GM18909 (cell line): ENCODE measurements at regions not wholly inside any gene's neighbourhood (a gene's known extent, or its start where the extent isn't known, plus 50 kb on each side); places are given as distances from the start of the nearest gene placed in this dataset.

Experiments used
- ATAC-seq: cut with Tn5 transposase; IDR thresholded peaks from one replicate; pipeline ENCODE4 v1.9.1; 2021; ENCODE audit warnings: mild to moderate bottlenecking; ENCODE audit not compliant: unreplicated experiment, poor library complexity

DNA sequence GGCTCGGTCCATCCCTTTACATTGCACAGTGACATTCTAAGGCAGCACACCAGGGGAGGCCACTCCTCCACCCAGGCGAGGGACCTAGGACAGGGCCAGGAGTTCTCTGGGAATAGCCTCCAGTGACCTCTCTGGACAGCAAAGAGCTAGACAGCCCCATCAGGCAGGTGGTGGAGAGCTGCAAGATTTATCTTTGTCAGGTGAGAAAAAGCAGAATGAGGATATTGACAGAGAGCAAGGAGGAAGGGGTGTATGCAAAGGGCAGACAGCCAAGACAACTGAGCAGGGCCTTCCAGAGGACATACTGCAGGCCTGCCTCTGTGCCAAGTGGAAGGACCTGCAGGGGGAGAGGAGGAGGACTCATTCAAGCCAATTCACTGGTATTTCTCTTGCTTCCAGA, 112.4 kb upstream of the MAX start:
- no peak for ATAC-seq

DNA sequence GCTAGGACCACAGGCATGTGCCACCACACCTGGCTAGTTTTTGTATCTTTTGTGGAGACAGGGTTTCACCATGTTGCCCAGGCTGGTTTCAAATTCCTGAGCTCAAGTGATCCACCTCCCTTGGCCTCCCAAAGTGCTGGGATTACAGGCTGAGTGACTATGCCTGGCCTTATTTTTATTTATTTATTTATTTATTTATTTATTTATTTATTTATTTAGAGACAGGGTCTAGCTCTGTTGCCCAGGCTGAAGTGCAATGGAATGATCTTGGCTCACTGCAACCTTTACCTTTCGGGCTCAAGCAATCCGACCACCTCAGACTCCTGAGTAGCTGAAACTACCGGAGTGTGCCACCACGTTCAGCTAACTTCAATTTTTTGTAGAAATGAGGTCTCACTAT, 117.0 kb upstream of the MAX start:
- no peak for ATAC-seq

DNA sequence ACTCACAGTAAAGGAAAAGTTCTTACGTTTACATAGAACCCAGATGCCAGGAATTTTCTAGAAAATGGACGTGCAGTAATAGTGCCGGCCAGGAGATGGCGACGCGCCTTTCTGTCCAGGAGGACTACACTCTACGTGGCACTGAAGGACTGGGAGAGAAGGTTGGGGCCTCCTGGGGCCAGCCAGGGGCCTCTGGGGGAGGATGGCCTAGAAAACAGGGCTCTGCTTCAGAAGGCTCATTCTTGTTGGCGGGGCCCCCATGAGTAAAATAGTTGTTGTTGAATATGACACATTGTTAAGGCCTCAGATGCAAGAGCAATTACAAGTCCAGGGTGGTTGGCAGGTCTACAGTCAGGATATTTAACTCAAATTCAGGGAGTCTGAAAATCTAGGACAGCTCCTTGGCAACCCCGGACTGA, 120.1 kb upstream of the MAX start:
- ATAC-seq: no peak

DNA sequence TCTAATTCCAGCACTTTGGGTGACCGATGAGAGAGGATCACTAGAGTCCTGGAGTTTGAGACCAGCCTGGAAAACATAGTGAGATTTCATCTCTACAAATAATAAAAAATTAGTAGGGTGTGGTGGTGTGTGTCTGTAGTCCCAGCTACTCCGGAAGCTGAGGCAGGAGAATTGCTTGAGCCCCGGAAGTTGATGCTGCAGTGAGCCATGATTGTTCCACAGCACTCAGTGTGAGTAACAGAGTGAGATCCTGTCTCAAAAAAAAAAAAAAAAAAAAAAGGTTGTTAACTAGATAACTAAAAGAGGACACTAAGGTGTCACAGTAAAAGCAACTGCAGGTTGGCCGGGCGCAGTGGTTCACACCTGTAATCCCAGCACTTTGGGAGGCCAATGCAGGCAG, 121.3 kb upstream of the MAX start:
- ATAC-seq: no peak

DNA sequence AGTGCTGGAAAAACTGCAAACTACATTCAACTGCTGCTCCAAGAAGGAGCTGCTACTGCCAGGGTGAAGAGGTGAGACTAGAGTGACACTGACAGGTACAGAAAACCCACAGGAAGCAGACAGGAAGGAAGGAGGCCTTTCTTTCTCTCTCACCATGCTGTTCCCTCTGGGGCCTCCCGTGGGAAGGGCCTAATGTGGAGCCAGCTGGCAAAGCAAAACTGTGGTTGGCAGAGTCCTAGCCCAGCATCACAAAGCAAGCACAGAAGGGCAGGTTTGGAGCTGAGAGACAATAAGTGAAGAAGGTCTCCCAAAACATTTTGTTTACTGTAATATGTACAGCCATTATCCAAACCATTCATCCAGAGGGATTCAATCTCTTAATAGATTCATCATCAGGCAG, 122.5 kb upstream of the MAX start:
- no peak for ATAC-seq

DNA sequence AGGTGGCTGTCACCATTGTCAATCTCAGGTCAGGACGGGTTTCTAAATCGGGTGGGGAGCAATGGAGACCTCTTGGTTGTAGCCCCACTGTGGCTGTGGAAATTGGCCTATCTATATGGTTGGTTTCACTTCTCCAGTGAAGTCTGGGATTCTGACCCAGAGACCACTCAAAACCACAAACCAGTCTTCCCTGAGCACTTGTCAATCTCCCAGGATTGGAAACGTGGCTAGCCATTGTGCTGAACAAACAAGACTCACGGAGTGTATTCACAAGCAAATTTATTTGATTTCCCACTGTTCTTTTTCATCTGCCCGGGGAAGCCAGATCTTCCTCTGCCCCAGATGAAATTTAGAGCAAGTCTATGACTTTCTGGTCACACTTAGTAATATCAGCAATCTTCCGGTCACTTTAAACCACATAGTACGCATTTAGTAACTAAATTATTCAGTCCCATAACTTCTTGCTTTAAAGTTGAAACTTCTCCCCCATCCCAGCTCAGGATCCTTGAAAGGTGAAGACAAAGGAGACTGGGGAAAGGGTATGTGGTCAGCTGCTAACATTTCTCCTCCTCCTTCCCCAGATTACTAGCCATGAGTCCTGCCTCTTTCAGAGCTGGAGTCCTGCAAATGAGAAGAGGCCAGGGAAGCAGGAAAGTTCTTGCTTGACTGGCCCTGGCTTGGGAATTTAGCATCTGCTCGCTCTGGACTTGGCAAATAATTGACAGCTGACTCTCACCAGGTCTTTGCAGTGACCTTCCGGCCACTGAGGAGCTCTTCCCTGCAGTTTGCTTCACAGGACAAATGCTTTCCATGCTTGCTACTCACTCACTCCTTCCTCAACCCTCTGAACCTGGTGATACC, 123.2 kb upstream of the MAX start:
- no peak for ATAC-seq

DNA sequence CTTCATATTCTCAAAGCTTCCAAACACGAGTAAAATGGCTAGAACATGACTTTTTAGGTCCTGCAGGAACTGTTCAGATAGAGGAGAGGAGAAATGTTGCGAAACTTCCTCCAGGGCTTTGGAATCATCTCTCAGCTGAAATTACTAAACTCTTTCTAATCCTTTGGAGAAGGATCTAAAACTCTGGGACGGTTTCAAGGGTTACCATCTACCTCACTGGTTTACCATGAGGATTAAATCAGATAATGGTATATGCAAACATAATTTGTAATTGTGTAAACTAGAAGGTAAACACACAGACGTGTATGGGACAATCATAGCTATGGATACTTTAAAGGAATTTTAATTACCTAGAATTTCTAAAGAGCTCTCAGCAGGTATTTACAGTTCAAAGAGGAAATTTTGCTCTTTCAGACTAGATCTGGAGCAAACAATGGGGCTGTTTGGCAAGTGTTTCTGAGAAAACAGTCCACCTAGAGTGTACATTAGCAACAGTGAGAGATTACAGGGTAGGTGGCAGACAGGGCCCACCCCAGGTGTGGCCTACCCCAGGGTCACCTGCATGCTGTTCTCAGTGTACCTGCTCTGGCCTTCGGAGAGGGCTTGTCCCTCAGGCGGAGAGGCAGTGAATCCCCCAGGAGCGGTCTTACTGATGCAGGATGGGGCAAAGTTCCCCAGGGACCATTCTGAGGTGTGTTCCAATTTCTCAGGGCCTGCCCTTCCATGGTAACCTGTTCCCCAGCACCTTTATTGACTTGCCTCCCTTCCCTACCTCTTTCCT, 124.7 kb upstream of the MAX start:
- no peak for ATAC-seq

- ATAC-seq: peak; percentile 83
Measured at GRCh38 chr14:65228436-65228835, 126.1 kb upstream of the MAX start.

GRCh38 chr14:65228956-65229747, 126.8 kb upstream of the MAX start:
- no peak for ATAC-seq

DNA sequence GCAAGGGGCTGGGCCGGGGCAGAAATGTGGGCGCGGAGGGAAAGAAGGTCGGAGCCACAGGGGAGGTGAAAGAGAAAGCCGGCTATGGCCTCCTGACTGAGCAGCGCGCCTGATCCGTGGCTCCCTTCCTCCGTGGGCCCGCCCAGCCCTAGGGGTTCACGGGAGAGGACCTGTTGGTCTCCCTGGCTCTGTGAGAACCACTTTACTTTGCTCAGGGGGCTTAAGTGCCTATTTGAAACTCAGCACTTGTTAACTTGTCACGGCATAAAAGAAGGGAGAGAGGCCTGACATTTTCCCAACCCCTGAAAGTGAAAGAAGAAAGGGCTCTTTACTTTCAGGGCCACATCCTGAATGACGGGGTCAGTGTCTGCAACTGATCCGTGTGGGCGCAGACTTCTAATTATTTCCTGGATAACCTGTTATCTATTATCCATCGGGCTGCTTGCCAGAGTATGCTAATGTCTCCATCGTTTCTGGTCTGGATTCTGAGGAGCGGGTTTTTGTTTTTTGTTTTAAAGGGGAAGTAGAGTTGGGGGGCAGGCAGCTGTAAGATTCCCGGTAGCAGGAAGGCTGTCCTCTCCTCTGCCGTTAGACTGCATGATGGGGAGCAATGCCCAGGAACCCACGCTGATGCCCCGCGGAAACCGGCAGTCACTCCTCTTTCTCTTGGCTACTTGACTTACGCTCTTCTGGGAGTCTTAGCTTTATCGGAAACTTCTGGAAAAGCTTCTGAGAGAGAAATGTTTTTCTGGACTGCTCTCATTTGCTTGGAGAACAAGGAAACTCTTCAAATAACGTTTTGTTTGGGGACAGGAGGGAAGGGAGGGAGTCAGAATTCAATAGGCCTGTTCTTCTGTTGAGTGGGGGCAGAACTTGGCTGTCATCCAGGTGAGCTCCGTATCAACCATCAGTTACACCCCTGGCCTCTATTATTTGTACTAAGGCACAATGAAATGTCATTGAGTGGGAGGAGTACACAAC, 127.7 kb upstream of the MAX start:
- ATAC-seq: no peak

DNA sequence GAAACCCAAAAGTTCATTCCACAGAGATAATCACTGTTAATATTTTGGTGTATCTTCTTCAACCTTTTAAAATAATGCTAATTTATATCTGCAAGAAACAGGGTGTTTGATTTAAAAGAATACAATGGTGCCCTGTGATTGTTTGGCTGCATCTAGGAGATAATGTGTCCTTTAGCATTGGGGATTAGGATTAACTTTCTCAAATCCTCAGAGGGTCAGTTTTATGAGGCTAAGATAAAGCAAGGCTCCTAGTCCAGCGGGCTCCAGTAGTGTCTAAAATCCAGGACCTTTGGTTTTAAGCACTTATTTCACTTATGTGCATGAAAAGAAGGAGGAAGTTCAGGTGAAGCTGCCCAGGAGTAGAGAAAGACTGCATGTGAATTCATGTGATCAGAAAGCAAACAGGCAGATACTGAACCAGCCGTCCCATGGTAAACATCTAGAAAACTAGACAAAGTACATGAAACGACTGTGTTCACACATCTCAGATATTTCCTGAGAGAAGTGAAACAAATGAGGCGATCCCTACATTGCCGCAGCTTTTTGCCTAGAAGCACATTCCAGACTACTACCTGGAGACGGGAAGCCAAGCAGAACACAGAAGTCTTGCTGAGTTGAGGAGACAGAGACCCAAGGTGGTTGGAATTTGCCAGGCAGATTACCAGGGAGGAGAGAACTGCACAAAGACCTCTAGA, 129.1 kb upstream of the MAX start:
- ATAC-seq: no peak

GRCh38 chr14:65234752-65235361, 132.5 kb upstream of the MAX start:
- no peak for ATAC-seq

- ATAC-seq: no peak
Measured at GRCh38 chr14:65237023-65237814, 134.9 kb upstream of the MAX start.

- no peak for ATAC-seq
Measured at GRCh38 chr14:65237941-65238340, 135.6 kb upstream of the MAX start.

- ATAC-seq: no peak
Measured at GRCh38 chr14:65238456-65238855, 136.1 kb upstream of the MAX start.

DNA sequence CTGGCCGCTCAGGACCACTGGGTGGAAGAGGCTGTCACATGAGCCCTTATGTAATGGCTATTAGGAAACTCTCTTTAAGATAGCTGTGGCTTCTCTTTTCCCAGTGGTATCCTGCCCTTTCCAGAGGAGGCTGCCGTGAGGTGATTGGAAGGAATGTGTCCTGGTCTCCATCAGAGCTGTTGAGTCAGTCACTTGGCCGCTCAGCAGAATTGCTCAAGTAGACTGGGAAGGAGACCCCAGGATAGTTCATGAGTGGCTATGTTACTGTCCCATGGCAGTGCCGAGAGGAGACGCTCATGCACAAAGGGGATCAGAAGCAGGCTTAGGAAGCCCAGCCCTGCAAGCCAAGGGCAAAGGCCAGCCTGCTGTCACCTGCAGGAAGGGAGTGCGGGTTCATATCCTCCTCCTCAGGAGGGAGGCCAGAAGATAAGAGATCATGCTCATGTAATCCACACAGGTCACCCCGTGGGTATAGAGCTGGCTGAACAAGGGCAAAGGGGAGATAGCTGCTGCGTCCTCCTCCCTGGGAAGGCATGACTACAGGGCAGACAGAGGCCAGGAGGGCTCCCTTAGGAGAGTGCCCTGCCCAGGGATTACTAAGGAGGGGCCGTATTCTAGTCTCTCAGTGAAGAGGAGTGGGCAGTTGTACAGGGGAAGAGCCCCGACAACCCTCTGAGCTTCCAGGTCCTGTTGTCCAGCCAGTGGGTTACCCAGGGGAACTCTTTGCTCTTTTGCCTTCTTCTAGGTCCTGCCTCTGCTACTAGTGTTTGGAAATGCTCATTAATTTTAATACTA, 137.0 kb upstream of the MAX start:
- ATAC-seq: no peak

DNA sequence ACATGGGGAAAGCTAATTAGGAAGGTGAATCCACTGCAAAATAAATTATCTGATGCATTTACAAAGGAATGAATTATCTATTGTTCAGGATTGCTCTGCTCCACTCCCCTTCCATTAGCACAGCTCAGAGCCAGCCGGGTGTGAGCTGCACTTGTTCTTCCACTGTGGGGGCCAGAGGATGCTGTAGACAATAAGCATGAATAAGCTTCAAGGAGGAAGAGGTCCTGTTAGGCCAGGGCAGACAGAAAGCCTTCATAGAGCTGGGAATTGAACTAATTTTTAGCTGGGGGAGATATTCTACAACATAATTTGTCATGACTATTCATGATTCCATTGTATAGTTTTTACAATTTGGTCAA, 137.6 kb upstream of the MAX start:
- no peak for ATAC-seq
